HL-60 (cell line): ENCODE measurements at regions not wholly inside any gene's neighbourhood (a gene's known extent, or its start where the extent isn't known, plus 50 kb on each side); places are given as distances from the start of the nearest gene placed in this dataset.
A peak's percentile ranks its signal among the peaks of the same experiment; 100 is the strongest.

Experiments
- DNase-seq, 2 experiments: peaks; one replicate each; pipeline ENCODE4 v3.0.0-alpha.2; 2010 to 2020; ENCODE audit warnings: low read depth in 1 of 2, low spot score in 1 of 2
- H3K27ac ChIP-seq: fragments of 250-450 bp; sonication (Bioruptor Pico); replicated peaks from 2 replicates; pipeline ENCODE4 v1.5.1; 2020; ENCODE audit warnings: mild to moderate bottlenecking, moderate library complexity
- H3K27me3 ChIP-seq: fragments of 250-450 bp; sonication (Bioruptor Pico); 2 replicates; pipeline ENCODE4 v1.5.1; 2021; ENCODE audit warnings: mild to moderate bottlenecking, moderate library complexity; ENCODE audit not compliant: insufficient read depth, poor library complexity, severe bottlenecking
- H3K4me3 ChIP-seq: replicated peaks from 2 replicates; pipeline ENCODE4 v1.5.1; 2011; ENCODE audit warnings: mild to moderate bottlenecking, control low read depth, low read length; ENCODE audit not compliant: insufficient read depth
- CTCF ChIP-seq: IDR thresholded peaks from one replicate; pipeline ENCODE4 v1.5.1; 2011; ENCODE audit warnings: low read length, control low read depth, inconsistent platforms; ENCODE audit not compliant: insufficient read depth
- GABPA ChIP-seq: IDR thresholded peaks from 2 replicates; pipeline ENCODE4 v1.6.1; 2012; ENCODE audit warnings: low read depth
- POLR2AphosphoS5 ChIP-seq: IDR thresholded peaks from 2 replicates; pipeline ENCODE4 v1.6.1; 2012; ENCODE audit warnings: low read depth
- REST ChIP-seq: IDR thresholded peaks from 2 replicates; pipeline ENCODE4 v1.6.1; 2012; ENCODE audit warnings: low read depth; ENCODE audit not compliant: insufficient replicate concordance
- SPI1 ChIP-seq: IDR thresholded peaks from 2 replicates; pipeline ENCODE4 v1.6.1; 2012; ENCODE audit warnings: low read depth, mild to moderate bottlenecking, borderline replicate concordance

DNA sequence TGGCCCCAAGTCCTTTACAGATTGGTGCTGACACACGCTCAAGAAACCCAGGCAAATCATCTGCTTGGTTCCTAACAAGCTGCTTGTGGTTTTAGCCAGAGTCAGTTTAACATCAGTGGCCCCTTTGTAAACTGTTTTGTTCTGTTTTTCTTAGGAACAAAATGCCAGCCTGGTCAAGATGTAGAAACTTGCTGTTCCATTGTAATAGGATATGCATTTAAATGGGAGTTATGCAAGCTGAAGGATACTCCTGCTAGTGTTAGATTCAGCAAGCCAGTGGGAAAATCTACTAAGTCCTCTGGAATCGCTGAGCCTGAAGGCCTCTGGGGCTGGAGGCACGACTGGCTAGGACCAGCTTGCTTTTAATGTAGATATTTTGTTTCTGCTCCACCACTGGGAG, 391.1 kb downstream of the TLE4 start:
- H3K27me3 ChIP-seq = no peaks in the 10 kb centered on the region
- TF ChIP-seq GABPA = no peak
- TF ChIP-seq REST = no peak
- no peak for TF ChIP-seq CTCF
- no peak for TF ChIP-seq SPI1
- TF ChIP-seq POLR2AphosphoS5 = no peak

GRCh38 chr9:79962150-79962549, 390.4 kb downstream of the TLE4 start:
- TF ChIP-seq POLR2AphosphoS5 = no peak
- TF ChIP-seq SPI1 = no peak
- TF ChIP-seq REST = no peak
- no peak for TF ChIP-seq GABPA
- TF ChIP-seq CTCF = no peak
- no peak for DNase-seq
- Histone ChIP-seq H3K27ac (no peak overlapping the region), H3K27me3 (no peaks in the 10 kb centered on the region), H3K4me3 (no peak overlapping the region)

More for the DNA sequence above, 391.1 kb downstream of the TLE4 start:
- Histone ChIP-seq H3K27ac (no peak overlapping the region), H3K4me3 (no peak overlapping the region)
- no peak for DNase-seq

GRCh38 chr9:79955300-79955699, 383.5 kb downstream of the TLE4 start:
- TF ChIP-seq CTCF (peak; percentile 13), GABPA (no peak), REST (no peak)
- DNase-seq = peak in 1 of 2 experiments; percentile 13
- Histone ChIP-seq H3K4me3 (no peak overlapping the region), H3K27ac (no peak overlapping the region), H3K27me3 (no peaks in the 10 kb centered on the region)
